Activated T-helper 1 cell treated with anti-CD3 and anti-CD28 coated beads, Interleukin-12 subunit alpha, Interleukin-12 subunit beta, Interleukin-2, Interleukin-4 antibody, amounts not matched to agents 30 ng/mL and 10 ng/mL and 1 ng/mL, durations not matched to agents 14 hours and 24 hours and 36 hours (primary cell): ENCODE measurements at regions not wholly inside any gene's neighbourhood (a gene's known extent, or its start where the extent isn't known, plus 50 kb on each side); places are given as distances from the start of the nearest gene placed in this dataset.

ENCODE experiments used
- DNase-seq: peaks from one replicate; pipeline ENCODE4 v3.0.0; 2021; ENCODE audit warnings: low spot score
- H3K27ac Mint-ChIP-seq: one replicate; pipeline ENCODE4 v1.8.0; 2021; ENCODE audit warnings: mild to moderate bottlenecking, mixed read lengths
- H3K27me3 Mint-ChIP-seq: one replicate; pipeline ENCODE4 v1.8.0; 2022; ENCODE audit warnings: mild to moderate bottlenecking, moderate library complexity, mixed read lengths; ENCODE audit not compliant: insufficient read depth
- H3K36me3 Mint-ChIP-seq: one replicate; pipeline ENCODE4 v1.8.0; 2021; ENCODE audit warnings: low read depth, mixed read lengths
- H3K4me1 Mint-ChIP-seq: one replicate; pipeline ENCODE4 v1.8.0; 2021; ENCODE audit warnings: low read depth, mixed read lengths
- H3K4me3 Mint-ChIP-seq: one replicate; pipeline ENCODE4 v1.8.0; 2021; ENCODE audit warnings: mild to moderate bottlenecking, moderate library complexity, mixed read lengths
- H3K9me3 Mint-ChIP-seq: one replicate; pipeline ENCODE4 v1.8.0; 2021; ENCODE audit warnings: mixed read lengths
- intact Hi-C: fragments of 100-400 bp; cut with micrococcal nuclease; formaldehyde crosslinking; loops from one replicate; pipeline ENCODE4 v1.15.1; 2024

DNA sequence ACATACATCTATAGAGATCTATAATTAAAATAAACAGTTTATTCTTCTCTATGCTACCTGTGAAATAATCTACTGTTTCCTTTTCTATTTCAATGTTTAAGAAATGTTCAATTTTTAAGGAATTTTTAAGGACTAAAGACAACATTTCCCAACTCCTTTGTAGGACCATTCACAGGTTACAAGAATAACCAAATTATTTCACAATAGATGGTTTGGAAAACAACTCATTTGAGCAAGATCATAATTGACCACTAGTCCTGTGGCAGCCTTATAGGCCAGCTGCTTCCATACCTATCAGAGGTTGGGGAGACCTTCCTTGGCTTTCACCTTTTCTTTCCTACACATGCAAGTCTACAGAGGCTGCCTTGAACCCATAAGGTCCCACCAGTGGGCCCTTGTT, 193.7 kb downstream of the TTC39B start:
- intact Hi-C loops = no loop called here
- Mint-ChIP-seq H3K36me3 (no peaks in the 10 kb centered on the region), H3K27ac (no peak overlapping the region), H3K9me3 (no peaks in the 10 kb centered on the region), H3K27me3 (peaks cover 5% of the 10 kb centered on the region), H3K4me1 (no peaks in the 10 kb centered on the region), H3K4me3 (no peak overlapping the region)
- DNase-seq = no peak

- Mint-ChIP-seq H3K4me3 (no peak overlapping the region), H3K36me3 (no peaks in the 10 kb centered on the region), H3K27ac (no peak overlapping the region), H3K27me3 (peaks cover 1% of the 10 kb centered on the region), H3K9me3 (no peaks in the 10 kb centered on the region), H3K4me1 (no peaks in the 10 kb centered on the region)
- no peak for DNase-seq
- intact Hi-C loops = no loop called here
Observed at GRCh38 chr9:15111071-15111470, 195.9 kb downstream of the TTC39B start.

- Mint-ChIP-seq H3K27me3 (peaks cover 21% of the 10 kb centered on the region), H3K4me3 (no peak overlapping the region), H3K27ac (no peak overlapping the region), H3K36me3 (no peaks in the 10 kb centered on the region), H3K4me1 (no peaks in the 10 kb centered on the region), H3K9me3 (no peaks in the 10 kb centered on the region)
- DNase-seq = peak; percentile 17
- intact Hi-C loops = loop anchor here (1.0 to 5.0 kb wide), 4 partner anchors 30 to 502 kb away; partner anchors contain the start of gene SNAPC3
Observed at GRCh38 chr9:15104826-15105420, 194.7 kb upstream of the FREM1 start.

GRCh38 chr9:15103290-15103689, 193.1 kb upstream of the FREM1 start:
- H3K9me3 Mint-ChIP-seq = no peaks in the 10 kb centered on the region
- H3K27me3 Mint-ChIP-seq = peaks cover 23% of the 10 kb centered on the region
- intact Hi-C loops = no loop called here
- no peaks in the 10 kb centered on the region for H3K4me1 Mint-ChIP-seq
- H3K4me3 Mint-ChIP-seq = no peak overlapping the region
- no peak overlapping the region for H3K27ac Mint-ChIP-seq
- no peak for DNase-seq
- no peaks in the 10 kb centered on the region for H3K36me3 Mint-ChIP-seq

DNA sequence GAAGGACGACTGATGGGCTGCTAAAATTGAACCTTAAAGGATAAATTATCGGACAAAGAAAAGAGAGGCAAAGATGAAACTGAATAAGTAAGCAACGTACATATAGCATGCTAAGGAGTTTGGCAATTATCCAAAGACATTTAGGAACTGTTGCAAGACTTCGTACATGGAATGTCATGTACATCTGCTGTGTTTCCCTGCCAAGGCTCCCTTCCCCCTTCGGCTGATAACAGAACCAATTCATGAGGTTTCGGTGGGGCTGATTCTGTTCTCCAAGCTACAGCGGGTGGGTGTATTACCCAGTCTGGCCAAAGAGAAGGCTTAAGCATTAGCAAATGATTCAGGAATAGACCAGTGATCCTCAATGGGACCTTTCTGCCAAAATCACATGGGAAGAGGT, 190.9 kb upstream of the FREM1 start:
- Mint-ChIP-seq H3K36me3 (no peaks in the 10 kb centered on the region), H3K27me3 (peaks cover 23% of the 10 kb centered on the region), H3K4me3 (no peak overlapping the region), H3K9me3 (no peaks in the 10 kb centered on the region), H3K27ac (no peak overlapping the region), H3K4me1 (no peaks in the 10 kb centered on the region)
- no peak for DNase-seq
- intact Hi-C loops = no loop called here

- H3K4me3 Mint-ChIP-seq = no peak overlapping the region
- H3K9me3 Mint-ChIP-seq = no peaks in the 10 kb centered on the region
- intact Hi-C loops = no loop called here
- no peaks in the 10 kb centered on the region for H3K36me3 Mint-ChIP-seq
- peaks cover 23% of the 10 kb centered on the region for H3K27me3 Mint-ChIP-seq
- H3K27ac Mint-ChIP-seq = no peak overlapping the region
- no peak for DNase-seq
- H3K4me1 Mint-ChIP-seq = no peaks in the 10 kb centered on the region
Observed at GRCh38 chr9:15100571-15100970, 190.3 kb upstream of the FREM1 start.

DNA sequence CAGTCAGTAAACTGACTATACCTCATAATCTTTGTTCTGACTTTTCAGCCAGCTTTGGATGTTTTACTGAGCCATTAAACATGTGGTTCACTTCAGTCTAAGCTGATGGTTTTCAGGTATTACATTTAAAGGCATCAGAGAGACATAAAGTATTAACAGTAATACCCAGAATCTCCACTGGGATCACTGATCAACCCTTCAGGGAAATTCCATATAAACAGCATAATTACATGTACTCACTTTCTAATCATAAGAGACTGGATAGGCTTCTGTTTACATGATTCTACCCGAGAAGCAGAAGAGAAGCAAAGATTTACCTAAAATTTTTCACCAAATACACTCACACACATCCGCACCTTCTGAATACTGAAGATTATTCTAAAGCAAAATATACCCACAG, 186.7 kb upstream of the FREM1 start:
- Mint-ChIP-seq H3K4me3 (no peak overlapping the region), H3K27me3 (peaks cover 6% of the 10 kb centered on the region), H3K27ac (no peak overlapping the region), H3K36me3 (no peaks in the 10 kb centered on the region), H3K9me3 (no peaks in the 10 kb centered on the region), H3K4me1 (no peaks in the 10 kb centered on the region)
- no peak for DNase-seq
- intact Hi-C loops = no loop called here

DNA sequence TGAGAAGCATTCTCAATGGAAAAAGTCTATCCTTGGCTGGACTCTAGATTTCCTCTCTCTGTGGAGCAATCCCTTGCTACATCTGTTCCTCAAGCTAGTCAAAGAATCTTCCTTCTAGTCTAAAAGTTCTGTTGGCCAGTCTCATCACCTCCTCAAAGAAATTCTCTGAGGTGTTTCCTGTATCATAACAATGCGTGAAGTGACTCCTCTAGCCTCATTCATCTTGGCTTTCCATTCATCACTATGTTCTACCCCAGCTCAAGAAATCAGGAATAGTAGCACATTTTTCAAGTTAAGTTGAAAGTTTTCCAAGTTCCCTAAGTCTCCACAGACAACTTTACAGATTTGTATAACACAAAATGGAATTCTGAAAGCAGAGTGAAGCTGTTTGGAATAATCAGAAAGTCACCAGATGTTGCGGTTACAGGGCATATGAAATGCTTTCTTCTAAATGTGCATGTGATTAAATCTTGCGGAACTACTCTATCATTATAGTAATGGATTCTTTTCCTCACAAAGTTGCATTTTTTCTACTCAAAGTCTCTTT, 176.6 kb upstream of the FREM1 start:
- Mint-ChIP-seq H3K4me1 (no peaks in the 10 kb centered on the region), H3K27ac (no peak overlapping the region), H3K27me3 (no peaks in the 10 kb centered on the region), H3K9me3 (no peaks in the 10 kb centered on the region), H3K36me3 (no peaks in the 10 kb centered on the region), H3K4me3 (no peak overlapping the region)
- intact Hi-C loops = no loop called here
- no peak for DNase-seq

DNA sequence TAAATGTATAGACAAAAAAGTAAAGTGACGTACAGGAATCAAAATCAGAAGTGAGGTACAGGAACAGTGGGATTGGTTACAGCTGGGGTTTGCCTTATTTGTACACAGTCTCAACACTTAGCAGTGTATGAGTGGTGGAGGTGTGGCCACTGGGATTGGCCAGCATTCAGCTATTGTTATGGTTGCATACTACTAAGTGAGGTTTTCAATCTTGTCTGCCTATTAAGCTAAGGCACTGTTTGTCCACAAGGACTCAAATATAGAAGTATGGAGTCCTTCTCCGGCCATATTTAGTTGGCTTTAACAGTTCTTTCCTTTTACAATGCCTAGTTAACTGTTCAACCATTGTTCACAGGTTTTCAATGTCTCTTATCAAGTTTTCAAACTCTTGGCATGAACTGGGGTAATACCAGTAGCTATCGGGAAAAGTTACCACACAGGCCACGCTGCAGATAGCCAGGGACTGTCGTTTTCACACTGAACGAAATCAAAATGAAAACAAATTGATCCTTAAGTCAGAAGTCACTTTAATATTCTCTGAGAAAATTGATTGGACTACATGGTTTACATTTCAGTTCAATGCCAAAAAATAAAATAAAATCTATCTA, 176.0 kb upstream of the FREM1 start:
- Mint-ChIP-seq H3K4me3 (no peak overlapping the region), H3K36me3 (no peaks in the 10 kb centered on the region), H3K27me3 (no peaks in the 10 kb centered on the region), H3K4me1 (no peaks in the 10 kb centered on the region), H3K9me3 (no peaks in the 10 kb centered on the region), H3K27ac (no peak overlapping the region)
- intact Hi-C loops = no loop called here
- DNase-seq = no peak

- Mint-ChIP-seq H3K4me3 (no peak overlapping the region), H3K27me3 (peaks cover 6% of the 10 kb centered on the region), H3K36me3 (no peaks in the 10 kb centered on the region), H3K27ac (no peak overlapping the region), H3K9me3 (no peaks in the 10 kb centered on the region), H3K4me1 (no peaks in the 10 kb centered on the region)
- intact Hi-C loops = no loop called here
- no peak for DNase-seq
Observed at GRCh38 chr9:15081021-15081753, 171.0 kb upstream of the FREM1 start.

DNA sequence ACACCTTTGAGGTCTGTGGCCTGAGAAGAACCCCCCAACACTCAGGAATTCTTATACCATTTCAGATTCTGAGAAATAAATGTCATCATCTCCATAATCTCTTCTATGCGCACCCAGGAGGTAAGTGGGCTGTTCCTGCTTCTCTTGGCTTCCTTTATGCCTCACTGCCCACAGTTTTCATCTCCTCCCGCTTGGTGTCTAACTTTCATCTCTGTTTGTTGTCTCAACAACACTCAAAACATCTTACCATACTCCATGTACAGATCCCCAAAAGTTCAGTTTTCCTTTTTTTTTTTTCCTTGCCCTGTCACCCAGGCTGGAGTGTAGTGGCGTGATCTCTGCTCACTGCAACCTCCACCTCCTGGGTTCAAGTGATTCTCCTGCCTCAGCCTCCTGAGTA, 170.2 kb upstream of the FREM1 start:
- peaks cover 6% of the 10 kb centered on the region for H3K27me3 Mint-ChIP-seq
- DNase-seq = no peak
- H3K9me3 Mint-ChIP-seq = peaks cover 7% of the 10 kb centered on the region
- no peaks in the 10 kb centered on the region for H3K36me3 Mint-ChIP-seq
- no peak overlapping the region for H3K27ac Mint-ChIP-seq
- intact Hi-C loops = no loop called here
- H3K4me3 Mint-ChIP-seq = no peak overlapping the region
- H3K4me1 Mint-ChIP-seq = no peaks in the 10 kb centered on the region

- Mint-ChIP-seq H3K9me3 (peaks cover 11% of the 10 kb centered on the region), H3K36me3 (no peaks in the 10 kb centered on the region), H3K4me3 (no peak overlapping the region), H3K4me1 (no peaks in the 10 kb centered on the region), H3K27me3 (peaks cover 6% of the 10 kb centered on the region), H3K27ac (no peak overlapping the region)
- DNase-seq = no peak
- intact Hi-C loops = no loop called here
Observed at GRCh38 chr9:15079989-15080388, 169.8 kb upstream of the FREM1 start.

- intact Hi-C loops = no loop called here
- H3K36me3 Mint-ChIP-seq = no peaks in the 10 kb centered on the region
- H3K9me3 Mint-ChIP-seq = peaks cover 11% of the 10 kb centered on the region
- H3K4me1 Mint-ChIP-seq = no peaks in the 10 kb centered on the region
- H3K4me3 Mint-ChIP-seq = no peak overlapping the region
- H3K27ac Mint-ChIP-seq = no peak overlapping the region
- no peak for DNase-seq
- H3K27me3 Mint-ChIP-seq = peaks cover 6% of the 10 kb centered on the region
Observed at GRCh38 chr9:15077946-15078729, 167.9 kb upstream of the FREM1 start.
